GM12872 (cell line): ENCODE measurements at regions not wholly inside any gene's neighbourhood (a gene's known extent, or its start where the extent isn't known, plus 50 kb on each side); places are given as distances from the start of the nearest gene placed in this dataset.

ENCODE experiments used
- TF ChIP-seq, protein P1 (sequence below): IDR thresholded peaks from 3 replicates; pipeline ENCODE4 v1.5.1; 2011; ENCODE audit warnings: low read depth, mild to moderate bottlenecking, low read length, moderate library complexity; ENCODE audit not compliant: insufficient read depth

DNA sequence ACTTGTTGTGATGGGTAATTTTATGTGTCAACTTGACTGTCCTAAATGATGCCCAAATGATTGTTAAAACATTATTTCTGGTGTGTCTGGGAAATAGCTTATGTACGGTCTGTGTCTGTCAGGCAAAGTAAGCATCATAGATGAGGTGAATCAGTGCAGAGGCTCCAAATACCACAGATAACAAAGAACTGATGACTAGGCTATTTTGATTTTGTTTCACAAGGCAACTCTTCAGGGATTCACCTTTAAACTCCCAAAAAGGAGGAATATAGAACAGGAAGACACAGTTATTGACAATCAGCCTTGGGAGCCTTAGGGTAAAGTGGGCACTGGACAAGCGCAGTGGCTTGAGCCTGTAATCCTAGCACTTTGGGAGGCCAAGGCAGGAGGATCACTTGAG, 290.7 kb downstream of the PCDH10 start:
- TF ChIP-seq, protein P1, sequence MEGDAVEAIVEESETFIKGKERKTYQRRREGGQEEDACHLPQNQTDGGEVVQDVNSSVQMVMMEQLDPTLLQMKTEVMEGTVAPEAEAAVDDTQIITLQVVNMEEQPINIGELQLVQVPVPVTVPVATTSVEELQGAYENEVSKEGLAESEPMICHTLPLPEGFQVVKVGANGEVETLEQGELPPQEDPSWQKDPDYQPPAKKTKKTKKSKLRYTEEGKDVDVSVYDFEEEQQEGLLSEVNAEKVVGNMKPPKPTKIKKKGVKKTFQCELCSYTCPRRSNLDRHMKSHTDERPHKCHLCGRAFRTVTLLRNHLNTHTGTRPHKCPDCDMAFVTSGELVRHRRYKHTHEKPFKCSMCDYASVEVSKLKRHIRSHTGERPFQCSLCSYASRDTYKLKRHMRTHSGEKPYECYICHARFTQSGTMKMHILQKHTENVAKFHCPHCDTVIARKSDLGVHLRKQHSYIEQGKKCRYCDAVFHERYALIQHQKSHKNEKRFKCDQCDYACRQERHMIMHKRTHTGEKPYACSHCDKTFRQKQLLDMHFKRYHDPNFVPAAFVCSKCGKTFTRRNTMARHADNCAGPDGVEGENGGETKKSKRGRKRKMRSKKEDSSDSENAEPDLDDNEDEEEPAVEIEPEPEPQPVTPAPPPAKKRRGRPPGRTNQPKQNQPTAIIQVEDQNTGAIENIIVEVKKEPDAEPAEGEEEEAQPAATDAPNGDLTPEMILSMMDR: no peak

DNA sequence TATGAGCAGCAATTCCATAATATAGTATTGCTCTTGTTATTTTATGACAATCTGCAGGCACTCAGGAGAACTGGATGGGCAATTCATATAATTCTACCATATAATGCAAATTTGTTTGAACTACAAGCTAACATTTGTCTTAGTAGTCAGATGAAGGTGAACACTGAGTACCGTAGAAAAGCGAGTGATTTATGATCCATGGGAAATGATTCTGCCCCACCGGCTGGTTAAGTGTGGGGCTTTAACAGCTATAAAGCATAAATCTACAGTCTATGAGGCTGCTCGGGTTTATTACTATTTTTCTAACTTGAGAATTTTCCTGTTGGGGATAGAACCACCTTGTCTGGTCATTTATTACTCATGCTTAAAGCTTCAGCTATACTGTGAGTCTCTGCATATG, 275.5 kb downstream of the PCDH10 start:
- TF ChIP-seq, protein P1: no peak

DNA sequence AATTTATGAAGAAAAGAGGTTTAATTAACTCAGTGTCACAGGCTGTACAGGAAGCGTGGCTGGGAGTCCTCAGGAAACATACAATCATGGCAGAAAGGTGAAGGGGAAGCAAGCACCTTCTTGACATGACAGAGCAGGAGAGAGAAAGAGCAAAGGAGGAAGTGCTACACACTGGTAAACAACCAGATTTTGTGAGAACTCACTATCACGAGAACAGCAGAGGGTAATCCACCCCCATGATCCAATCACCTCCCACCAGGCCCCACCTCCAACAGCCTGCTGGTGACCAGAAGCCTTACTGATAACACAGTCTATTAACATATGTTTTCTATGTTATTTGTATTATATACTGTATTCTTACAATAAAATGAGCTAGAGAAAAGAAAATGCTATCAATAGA, 254.8 kb downstream of the PCDH10 start:
- TF ChIP-seq, protein P1: no peak

DNA sequence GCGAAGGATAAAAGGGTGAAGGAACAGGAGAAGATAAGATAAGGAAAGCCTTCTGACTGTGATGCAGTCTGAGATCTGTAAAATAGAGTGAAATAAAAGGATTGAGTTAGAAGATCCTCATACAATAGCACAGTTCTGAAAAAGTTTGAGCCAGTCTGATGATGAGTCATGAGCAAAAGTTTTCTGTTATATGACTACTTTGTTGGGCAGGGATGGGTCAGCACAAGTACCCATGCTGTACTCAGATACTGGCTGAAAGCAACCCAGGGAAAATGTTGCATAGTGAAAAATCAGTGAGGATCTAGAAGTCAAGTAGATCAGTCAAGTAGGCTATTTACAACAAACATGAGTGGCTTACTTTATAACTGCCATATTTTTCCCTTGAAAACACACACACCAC, 253.5 kb downstream of the PCDH10 start:
- TF ChIP-seq, protein P1: no peak

DNA sequence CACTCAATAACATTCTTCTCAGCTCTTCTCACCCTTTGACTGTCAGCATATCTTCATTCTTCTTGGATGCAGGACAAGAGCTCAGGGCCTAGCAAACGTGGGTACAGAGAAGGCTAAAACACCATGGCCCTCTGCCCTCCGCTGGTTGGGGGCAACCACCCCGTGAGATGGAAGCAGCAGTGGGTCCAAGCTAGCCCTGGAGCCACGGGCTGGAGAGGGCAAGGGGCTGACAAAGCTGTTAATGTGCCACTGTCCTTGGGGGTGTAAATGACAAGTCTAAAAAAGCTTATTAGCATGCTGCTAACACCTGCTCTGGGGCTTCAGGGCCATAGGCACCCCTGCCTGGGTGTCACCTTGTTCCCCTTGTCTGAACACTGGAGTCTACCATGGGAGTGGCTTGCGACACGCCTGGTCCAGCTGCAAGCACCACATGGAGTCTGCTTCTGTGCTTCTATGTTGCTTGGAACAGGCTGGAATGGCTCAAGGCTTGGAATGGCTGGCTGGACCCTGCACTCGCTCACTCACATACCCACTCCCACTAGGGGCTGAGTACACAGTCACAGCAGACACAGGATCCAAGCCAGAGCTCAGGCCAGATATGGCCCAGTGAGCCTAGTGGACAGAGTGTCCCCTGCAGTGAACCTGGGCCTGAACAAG, 246.0 kb downstream of the PCDH10 start:
- TF ChIP-seq, protein P1: no peak

DNA sequence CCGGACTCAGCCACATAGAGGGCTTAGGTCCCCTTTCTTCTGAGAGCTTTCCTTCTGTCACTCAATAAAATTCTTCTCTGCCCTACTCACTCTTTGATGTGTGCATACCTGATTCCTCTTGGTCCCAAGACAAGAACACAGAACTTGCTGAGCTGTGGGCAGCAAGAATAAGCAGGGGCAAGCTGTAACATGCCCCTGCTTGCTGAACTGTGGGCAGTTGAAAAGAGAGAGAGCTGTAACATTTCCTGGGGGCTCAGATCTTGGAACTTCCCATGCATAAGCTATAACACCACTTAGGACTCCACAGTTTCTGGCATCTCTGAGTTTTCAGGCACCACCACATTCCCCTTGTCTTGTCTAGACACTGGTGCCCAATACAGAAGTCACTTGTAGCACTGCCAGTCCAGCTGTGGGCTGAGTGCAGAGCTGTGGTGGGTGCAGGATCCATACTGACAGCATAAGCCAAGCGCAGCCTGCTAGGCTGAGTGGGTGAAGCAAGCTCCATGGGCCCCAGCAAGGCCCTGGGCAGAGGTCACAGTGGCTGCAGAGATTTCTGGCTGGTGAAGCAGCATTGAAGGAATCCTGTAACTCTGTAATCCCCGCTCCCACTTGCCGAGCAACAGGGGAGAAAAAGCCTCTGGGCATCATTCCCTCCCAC, 241.2 kb downstream of the PCDH10 start:
- TF ChIP-seq, protein P1: no peak

DNA sequence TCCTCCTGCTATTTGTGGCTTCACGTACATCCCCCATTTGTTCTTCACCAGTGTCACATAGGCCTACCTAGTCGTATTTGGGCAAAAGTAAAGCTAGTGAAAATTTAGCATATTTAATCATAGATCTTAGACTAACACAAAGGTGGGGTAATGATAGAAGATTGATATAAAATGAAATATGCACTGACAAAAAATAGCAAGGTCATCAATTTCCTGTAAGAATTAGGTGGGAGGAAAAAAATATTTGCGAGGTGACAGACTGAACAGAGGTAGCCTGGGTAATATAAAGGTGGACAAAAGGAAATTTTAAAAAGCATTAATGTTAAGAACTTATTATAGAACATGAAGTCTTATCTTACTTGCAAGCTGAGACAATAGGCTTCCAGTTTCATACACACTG, 239.9 kb downstream of the PCDH10 start:
- TF ChIP-seq, protein P1: no peak
